ENCODE measurements at regions not wholly inside any gene's neighbourhood (a gene's known extent, or its start where the extent isn't known, plus 50 kb on each side); places are given as distances from the start of the nearest gene placed in this dataset.
"Not testable (repeated sequence)": the region's sequence is repeated elsewhere in the genome, so short reads cannot be mapped to it uniquely, and the experiment has no call there.

DNA sequence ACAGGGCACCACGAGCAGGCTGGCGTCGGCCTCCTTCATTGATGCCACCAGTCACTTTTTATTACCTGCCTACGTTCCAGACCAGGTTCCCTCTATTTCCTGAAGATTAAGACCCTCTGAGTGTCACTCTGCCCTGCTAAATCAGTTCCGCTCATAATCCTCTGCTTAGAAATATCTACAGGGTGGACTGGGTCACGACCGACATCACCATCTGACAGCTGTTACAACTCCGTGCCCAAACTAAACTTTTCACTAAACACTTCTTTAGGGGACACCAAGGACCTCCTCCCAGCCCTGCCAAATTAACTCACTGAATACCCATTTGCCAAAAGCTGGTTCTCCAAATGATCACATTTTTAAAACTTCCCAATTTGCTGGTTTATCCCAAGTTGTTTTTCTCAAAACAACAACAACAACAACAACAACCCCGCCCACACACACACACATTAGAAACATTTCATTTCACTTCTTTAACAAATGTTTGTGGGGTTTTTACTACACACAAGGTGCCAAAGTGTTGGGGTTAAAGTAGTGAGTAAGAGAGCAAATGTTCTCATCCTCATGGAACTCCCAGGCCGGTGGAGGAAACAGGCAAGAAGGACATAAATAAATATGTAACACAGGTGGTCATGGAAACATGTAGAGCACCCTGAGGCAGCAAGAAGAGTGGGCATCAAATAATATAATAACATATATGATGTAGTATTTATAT is 72.0 kb upstream of the PEG3 start:
- WGBS, 2 experiments (ENCODE audit: low coverage in 1 of 2, low lambda C conversion rate in 2 of 2, missing lambda C conversion rate in 2 of 2): 12% methylated on average over 10 of the region's 10 CpGs
- Histone ChIP-seq H3K4me1 (ENCODE audit: insufficient read depth) (no peaks in the 10 kb centered on the region), H3K9me2 (ENCODE audit: insufficient read depth) (no peaks in the 10 kb centered on the region), H3K4me2 (ENCODE audit: unreplicated experiment) (no peak overlapping the region), H3K27ac (no peak overlapping the region), H3K36me3 (ENCODE audit: low read depth) (no peaks in the 10 kb centered on the region), H3K79me2 (ENCODE audit: insufficient read depth) (no peaks in the 10 kb centered on the region), H3F3A (ENCODE audit: insufficient read depth) (no peaks in the 10 kb centered on the region), H4K20me1 (ENCODE audit: insufficient read depth) (no peaks in the 10 kb centered on the region), H3K9ac (no peak overlapping the region), H3K9me3 (ENCODE audit: low read depth) (no peaks in the 10 kb centered on the region), H3K27me3 (replicated peaks; ENCODE audit: insufficient read depth) (no peaks in the 10 kb centered on the region), H2AFZ (no peak overlapping the region), H3K4me3 (no peak overlapping the region)
- TF ChIP-seq EZH2phosphoT487 (IDR thresholded peaks at IDR 0.05; ENCODE audit: insufficient read depth, low read depth) (no peak), EZH2 (IDR thresholded peaks at IDR 0.05; ENCODE audit: insufficient read depth, poor library complexity, severe bottlenecking) (no peak)
- in situ Hi-C loops (cut with MboI): no loop called here
- no peak for DNase-seq

DNA sequence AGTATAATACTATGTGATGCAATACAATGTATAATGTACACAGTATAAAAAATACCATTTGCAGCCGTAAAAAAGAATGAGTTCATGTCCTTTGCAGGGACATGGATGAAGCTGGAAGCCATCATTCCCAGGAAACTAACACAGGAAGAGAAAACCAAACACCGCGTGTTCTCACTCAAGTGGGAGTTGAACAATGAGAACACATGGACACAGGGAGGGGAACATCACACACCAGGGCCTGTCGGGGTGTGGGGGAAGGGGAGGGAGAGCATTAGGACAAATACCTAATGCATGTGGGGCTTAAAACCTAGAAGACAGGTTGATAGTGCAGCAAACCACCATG is 72.6 kb upstream of the PEG3 start:
- H3K27ac ChIP-seq; H3F3A ChIP-seq (ENCODE audit: insufficient read depth); in situ Hi-C loops (cut with MboI); H3K27me3 ChIP-seq (replicated peaks; ENCODE audit: insufficient read depth); H4K20me1 ChIP-seq (ENCODE audit: insufficient read depth); H3K9ac ChIP-seq; H3K9me2 ChIP-seq (ENCODE audit: insufficient read depth); H3K36me3 ChIP-seq (ENCODE audit: low read depth); H3K4me2 ChIP-seq (ENCODE audit: unreplicated experiment); H3K79me2 ChIP-seq (ENCODE audit: insufficient read depth); H2AFZ ChIP-seq; H3K4me1 ChIP-seq (ENCODE audit: insufficient read depth); DNase-seq; H3K9me3 ChIP-seq (ENCODE audit: low read depth); H3K4me3 ChIP-seq: not testable (repeated sequence)
- 0 to 5% methylated on average over 4 of the region's 4 CpGs for WGBS, 2 experiments (ENCODE audit: low coverage in 1 of 2, low lambda C conversion rate in 2 of 2, missing lambda C conversion rate in 2 of 2)

DNA sequence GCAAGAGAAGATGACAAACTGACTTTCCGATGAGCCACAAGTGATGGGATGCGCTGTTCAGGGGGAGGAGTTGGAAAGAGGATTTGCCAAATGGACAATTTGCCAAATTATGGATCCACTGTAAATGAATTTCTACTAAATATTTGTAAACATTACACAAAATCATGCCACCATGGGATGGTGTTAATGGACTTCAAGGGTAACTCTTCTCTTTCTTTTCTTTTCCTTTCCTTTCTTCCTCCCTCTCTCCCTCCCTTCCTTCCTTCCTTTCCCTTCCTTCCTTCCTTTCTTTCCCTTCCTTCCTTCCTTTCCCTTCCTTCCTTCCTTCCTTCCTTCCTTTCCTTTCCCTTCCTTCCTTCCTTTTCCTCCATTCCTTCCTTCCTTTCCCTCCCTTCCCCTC is 76.0 kb upstream of the PEG3 start:
- no peaks in the 10 kb centered on the region for H3K9me2 ChIP-seq (ENCODE audit: insufficient read depth)
- no peak overlapping the region for H3K4me2 ChIP-seq (ENCODE audit: unreplicated experiment)
- H3K27ac ChIP-seq: no peak overlapping the region
- in situ Hi-C loops (cut with MboI): no loop called here
- H3K27me3 ChIP-seq (replicated peaks; ENCODE audit: insufficient read depth): no peaks in the 10 kb centered on the region
- no peaks in the 10 kb centered on the region for H3K4me1 ChIP-seq (ENCODE audit: insufficient read depth)
- H2AFZ ChIP-seq: no peak overlapping the region
- TF ChIP-seq EZH2 (IDR thresholded peaks at IDR 0.05; ENCODE audit: insufficient read depth, poor library complexity, severe bottlenecking) (no peak), EZH2phosphoT487 (IDR thresholded peaks at IDR 0.05; ENCODE audit: insufficient read depth, low read depth) (no peak)
- no peaks in the 10 kb centered on the region for H3K79me2 ChIP-seq (ENCODE audit: insufficient read depth)
- DNase-seq: no peak
- H3K9ac ChIP-seq: no peak overlapping the region
- no peaks in the 10 kb centered on the region for H4K20me1 ChIP-seq (ENCODE audit: insufficient read depth)
- 48 to 56% methylated on average over 2 of the region's 2 CpGs for WGBS, 2 experiments (ENCODE audit: low coverage in 1 of 2, low lambda C conversion rate in 2 of 2, missing lambda C conversion rate in 2 of 2)
- H3K36me3 ChIP-seq (ENCODE audit: low read depth): no peaks in the 10 kb centered on the region
- H3F3A ChIP-seq (ENCODE audit: insufficient read depth): no peaks in the 10 kb centered on the region
- H3K4me3 ChIP-seq: no peak overlapping the region
- no peaks in the 10 kb centered on the region for H3K9me3 ChIP-seq (ENCODE audit: low read depth)

DNA sequence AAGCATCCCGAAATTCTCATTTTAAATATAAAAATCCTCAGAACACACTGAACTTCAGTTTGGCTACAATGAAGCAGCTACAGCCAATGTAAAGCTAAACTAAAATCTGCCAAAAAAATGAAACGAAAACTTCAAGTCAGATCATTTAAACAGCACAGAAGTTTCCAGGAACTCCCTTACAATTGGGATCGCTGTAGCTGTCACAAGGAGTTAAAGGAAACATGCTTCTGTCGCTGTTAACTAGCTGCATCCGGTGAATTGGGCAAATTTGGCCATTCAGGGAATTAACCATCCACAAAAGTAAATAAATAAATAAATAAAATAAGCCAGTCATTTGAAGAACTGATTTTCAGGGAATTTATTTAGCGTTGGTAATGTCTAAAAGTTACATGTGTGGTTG is 77.0 kb upstream of the PEG3 start:
- 9 to 15% methylated on average over 6 of the region's 6 CpGs for WGBS, 2 experiments (ENCODE audit: low coverage in 1 of 2, low lambda C conversion rate in 2 of 2, missing lambda C conversion rate in 2 of 2)
- Histone ChIP-seq H3K9me2 (ENCODE audit: insufficient read depth) (no peaks in the 10 kb centered on the region), H3K79me2 (ENCODE audit: insufficient read depth) (no peaks in the 10 kb centered on the region), H2AFZ (no peak overlapping the region), H3K4me3 (no peak overlapping the region), H3K4me2 (ENCODE audit: unreplicated experiment) (no peak overlapping the region), H3K27ac (no peak overlapping the region), H3K9ac (no peak overlapping the region), H3K36me3 (ENCODE audit: low read depth) (no peaks in the 10 kb centered on the region), H3F3A (ENCODE audit: insufficient read depth) (no peaks in the 10 kb centered on the region), H3K27me3 (replicated peaks; ENCODE audit: insufficient read depth) (no peaks in the 10 kb centered on the region), H3K9me3 (ENCODE audit: low read depth) (no peaks in the 10 kb centered on the region), H4K20me1 (ENCODE audit: insufficient read depth) (no peaks in the 10 kb centered on the region), H3K4me1 (ENCODE audit: insufficient read depth) (no peaks in the 10 kb centered on the region)
- in situ Hi-C loops (cut with MboI): no loop called here
- DNase-seq: no peak
- no peak for TF ChIP-seq EZH2phosphoT487 (IDR thresholded peaks at IDR 0.05; ENCODE audit: insufficient read depth, low read depth)
- no peak for TF ChIP-seq EZH2 (IDR thresholded peaks at IDR 0.05; ENCODE audit: insufficient read depth, poor library complexity, severe bottlenecking)

DNA sequence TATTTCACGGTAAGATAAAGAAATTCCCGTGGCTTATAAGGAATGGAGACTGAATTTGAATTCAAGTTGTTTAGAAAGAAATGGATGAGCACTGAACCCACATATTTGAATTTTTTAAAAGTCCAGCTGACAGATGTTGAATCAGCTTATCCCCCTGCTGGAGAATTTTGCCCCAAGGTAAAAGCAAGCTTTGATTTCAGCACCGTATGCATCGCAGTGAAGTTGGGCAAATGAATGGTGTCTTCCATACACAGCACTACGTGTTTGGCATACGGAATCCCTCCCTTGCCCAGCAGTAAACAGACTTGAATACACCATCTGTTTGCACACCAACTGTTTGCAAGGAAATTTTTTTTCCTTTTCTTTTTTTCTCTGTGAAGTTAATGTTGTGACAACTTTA is 77.5 kb upstream of the PEG3 start:
- no peak for DNase-seq
- Histone ChIP-seq H2AFZ (no peak overlapping the region), H3K9me2 (ENCODE audit: insufficient read depth) (no peaks in the 10 kb centered on the region), H3K79me2 (ENCODE audit: insufficient read depth) (no peaks in the 10 kb centered on the region), H4K20me1 (ENCODE audit: insufficient read depth) (no peaks in the 10 kb centered on the region), H3K4me1 (ENCODE audit: insufficient read depth) (no peaks in the 10 kb centered on the region), H3K27me3 (replicated peaks; ENCODE audit: insufficient read depth) (no peaks in the 10 kb centered on the region), H3K4me2 (ENCODE audit: unreplicated experiment) (no peak overlapping the region), H3K9ac (no peak overlapping the region), H3K36me3 (ENCODE audit: low read depth) (no peaks in the 10 kb centered on the region), H3K9me3 (ENCODE audit: low read depth) (no peaks in the 10 kb centered on the region), H3K4me3 (no peak overlapping the region), H3K27ac (no peak overlapping the region), H3F3A (ENCODE audit: insufficient read depth) (no peaks in the 10 kb centered on the region)
- in situ Hi-C loops (cut with MboI): no loop called here
- WGBS, 2 experiments (ENCODE audit: low coverage in 1 of 2, low lambda C conversion rate in 2 of 2, missing lambda C conversion rate in 2 of 2): 22 to 24% methylated on average over 6 of the region's 6 CpGs
- no peak for TF ChIP-seq EZH2 (IDR thresholded peaks at IDR 0.05; ENCODE audit: insufficient read depth, poor library complexity, severe bottlenecking)

All from GM23248 (cell line).